Gastrocnemius medialis (tissue), 4 donors: ENCODE measurements at regions not wholly inside any gene's neighbourhood (a gene's known extent, or its start where the extent isn't known, plus 50 kb on each side); places are given as distances from the start of the nearest gene placed in this dataset.

Experiments used
- ATAC-seq, 2 donors: fragments of 150-250 bp; one replicate each; pipeline ENCODE4 v1.9.1; 2016
- DNase-seq, 2 donors: peaks; one replicate each; pipeline ENCODE4 v3.0.0-alpha.2; 2019
- H3K27ac ChIP-seq, 4 donors: fragments of 200-600 bp; sonication (generic); 1 replicate in 1 of 4; 2 replicates in 3 of 4; pipeline ENCODE4 v1.5.1; 2016 to 2018; ENCODE audit warnings: mild to moderate bottlenecking in 2 of 4, moderate library complexity in 1 of 4
- H3K27me3 ChIP-seq, 3 donors: fragments of 200-600 bp; sonication (generic) in 2 of 3; 1 replicate in 1 of 3; 2 replicates in 2 of 3; pipeline versions ENCODE4 v1.5.1 to v1.6.0; 2016 to 2019; ENCODE audit warnings: mild to moderate bottlenecking in 1 of 3, moderate library complexity in 1 of 3
- H3K36me3 ChIP-seq, 2 donors: fragments of 200-600 bp; sonication (generic) in 1 of 2; one replicate each; pipeline ENCODE4 v1.5.1; 2017 to 2018
- H3K4me1 ChIP-seq, 2 donors: fragments of 200-600 bp; sonication (generic) in 1 of 2; one replicate each; pipeline ENCODE4 v1.5.1; 2016 to 2017; ENCODE audit warnings: mild to moderate bottlenecking in 2 of 2
- H3K4me3 ChIP-seq, 4 donors: fragments of 200-600 bp; sonication (generic) in 3 of 4; 1 replicate in 1 of 4; 2 replicates in 3 of 4; pipeline ENCODE4 v1.5.1; 2016 to 2019; ENCODE audit warnings: mild to moderate bottlenecking in 2 of 4
- H3K9me3 ChIP-seq, 3 donors: fragments of 200-600 bp; sonication (generic) in 2 of 3; 1 replicate in 1 of 3; 2 replicates in 2 of 3; pipeline ENCODE4 v1.5.1; 2016 to 2019
- CTCF ChIP-seq, 5 experiments: fragments of 450-650 bp in 3 of 5; fragments of 200-600 bp in 2 of 5; sonication (generic) in 2 of 5; IDR thresholded peaks in 4 of 5; conservative IDR thresholded peaks in 1 of 5; 1 replicate in 4 of 5; 2 replicates in 1 of 5; pipeline ENCODE4 v1.5.1; 2016 to 2019; ENCODE audit warnings: antibody characterized with exemption in 5 of 5, mild to moderate bottlenecking in 3 of 5, moderate library complexity in 3 of 5
- POLR2A ChIP-seq, 2 donors: fragments of 450-650 bp; IDR thresholded peaks; one replicate each; pipeline ENCODE4 v1.6.1; 2017; ENCODE audit warnings: antibody characterized with exemption in 2 of 2, mild to moderate bottlenecking in 2 of 2, moderate library complexity in 2 of 2
- in situ Hi-C, 4 donors: fragments of 200-750 bp; cut with MboI; loops; one replicate each; pipeline versions ENCODE4 v1.15.0 to v1.8.0; 2017; ENCODE audit warnings: low sequenced_read_pairs in 4 of 4
- intact Hi-C: fragments of 100-400 bp; cut with DNase I; formaldehyde crosslinking; loops from one replicate; pipeline ENCODE4 v1.15.1; 2023; ENCODE audit warnings: low total_unique reads

- intact Hi-C loops (no loop called here), in situ Hi-C loops (no loop called here)
- H3K9me3 ChIP-seq = no peaks in the 10 kb centered on the region
- H3K4me3 ChIP-seq = no peak overlapping the region
- DNase-seq (no peak), ATAC-seq (no peak)
- H3K27me3 ChIP-seq = no peaks in the 10 kb centered on the region
- no peak overlapping the region for H3K27ac ChIP-seq
- no peaks in the 10 kb centered on the region for H3K36me3 ChIP-seq
- peaks cover 4 to 13% of the 10 kb centered on the region in 2 donors for H3K4me1 ChIP-seq
- TF ChIP-seq CTCF (IDR thresholded peaks at IDR 0.05 in 4 of 5, conservative IDR thresholded peaks at IDR 0.05 in 1 of 5) = no peak
These were observed 128.4 kb downstream of the ARL4A start for GRCh38 chr7:12815871-12816270.

GRCh38 chr7:12820777-12821176 lies 133.3 kb downstream of the ARL4A start:
- no peak for ATAC-seq
- intact Hi-C loops (no loop called here), in situ Hi-C loops (no loop called here)
- no peak for TF ChIP-seq CTCF (IDR thresholded peaks at IDR 0.05 in 4 of 5, conservative IDR thresholded peaks at IDR 0.05 in 1 of 5)
- TF ChIP-seq POLR2A (IDR thresholded peaks at IDR 0.05) = no peak
- no peak for DNase-seq
- H3K4me3 ChIP-seq = no peak overlapping the region
- no peak overlapping the region for H3K27ac ChIP-seq
- H3K36me3 ChIP-seq = no peaks in the 10 kb centered on the region
- H3K4me1 ChIP-seq = no peaks in the 10 kb centered on the region
- no peaks in the 10 kb centered on the region for H3K9me3 ChIP-seq
- no peaks in the 10 kb centered on the region for H3K27me3 ChIP-seq

- Histone ChIP-seq H3K4me1 (no peaks in the 10 kb centered on the region), H3K27ac (no peak overlapping the region), H3K4me3 (no peak overlapping the region), H3K27me3 (no peaks in the 10 kb centered on the region), H3K36me3 (no peaks in the 10 kb centered on the region), H3K9me3 (no peaks in the 10 kb centered on the region)
- in situ Hi-C loops (no loop called here), intact Hi-C loops (no loop called here)
- TF ChIP-seq POLR2A (IDR thresholded peaks at IDR 0.05) = no peak
- TF ChIP-seq CTCF (IDR thresholded peaks at IDR 0.05 in 4 of 5, conservative IDR thresholded peaks at IDR 0.05 in 1 of 5) = no peak
- no peak for ATAC-seq
- DNase-seq = no peak
These were observed 134.3 kb downstream of the ARL4A start for GRCh38 chr7:12821746-12822145.

- in situ Hi-C loops (no loop called here), intact Hi-C loops (no loop called here)
- no peak overlapping the region for H3K27ac ChIP-seq
- no peak overlapping the region for H3K4me3 ChIP-seq
- no peaks in the 10 kb centered on the region for H3K27me3 ChIP-seq
- H3K36me3 ChIP-seq = no peaks in the 10 kb centered on the region
- ATAC-seq = no peak
- no peak for DNase-seq
- H3K4me1 ChIP-seq = no peaks in the 10 kb centered on the region
- H3K9me3 ChIP-seq = no peaks in the 10 kb centered on the region
- no peak for TF ChIP-seq CTCF (IDR thresholded peaks at IDR 0.05 in 4 of 5, conservative IDR thresholded peaks at IDR 0.05 in 1 of 5)
- TF ChIP-seq POLR2A (IDR thresholded peaks at IDR 0.05) = no peak
These were observed 138.6 kb downstream of the ARL4A start for GRCh38 chr7:12826079-12826478.

- no peaks in the 10 kb centered on the region for H3K27me3 ChIP-seq
- no peak for TF ChIP-seq POLR2A (IDR thresholded peaks at IDR 0.05)
- TF ChIP-seq CTCF (IDR thresholded peaks at IDR 0.05 in 4 of 5, conservative IDR thresholded peaks at IDR 0.05 in 1 of 5) = no peak
- ATAC-seq (no peak), DNase-seq (no peak)
- H3K9me3 ChIP-seq = no peaks in the 10 kb centered on the region
- no peaks in the 10 kb centered on the region for H3K36me3 ChIP-seq
- no peaks in the 10 kb centered on the region for H3K4me1 ChIP-seq
- H3K27ac ChIP-seq = no peak overlapping the region
- intact Hi-C loops = no loop called here
- no peak overlapping the region for H3K4me3 ChIP-seq
- in situ Hi-C loops = no loop called here
These were observed 139.9 kb downstream of the ARL4A start for GRCh38 chr7:12827219-12827821.
